ENCODE measurements at regions not wholly inside any gene's neighbourhood (a gene's known extent, or its start where the extent isn't known, plus 50 kb on each side); places are given as distances from the start of the nearest gene placed in this dataset.

DNA sequence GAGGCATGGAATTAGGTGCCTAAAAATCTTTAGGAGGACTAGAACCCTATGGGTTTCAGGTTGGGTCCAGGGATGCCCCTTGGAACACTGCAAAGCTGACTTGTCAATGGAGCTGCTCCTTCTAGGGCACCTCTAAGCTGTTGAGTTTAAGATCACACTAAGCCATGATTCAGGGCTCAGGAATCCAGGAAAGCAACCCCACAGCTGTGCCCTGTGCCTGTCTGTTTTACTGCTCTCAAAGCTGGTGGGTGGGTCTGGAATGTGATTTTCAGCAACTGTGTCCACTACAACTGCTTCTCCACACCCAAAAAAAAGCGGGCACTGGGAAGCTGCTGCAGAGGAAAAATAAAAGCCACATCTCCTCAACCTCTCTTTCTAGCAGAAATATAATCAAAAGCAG is 310.4 kb upstream of the MOCS1 start:
- H2AFZ ChIP-seq (ENCODE audit: low read depth, low read length) = no peak overlapping the region
- no peak overlapping the region for H3K9ac ChIP-seq (ENCODE audit: low read length)
- H3K9me3 ChIP-seq (ENCODE audit: low read length) = no peaks in the 10 kb centered on the region
- H3K79me2 ChIP-seq (replicated peaks; ENCODE audit: insufficient read depth, low read length) = no peaks in the 10 kb centered on the region
- H4K20me1 ChIP-seq (ENCODE audit: insufficient read depth) = no peaks in the 10 kb centered on the region
- TF ChIP-seq RAD21 (conservative IDR thresholded peaks at IDR 0.05) = no peak
- no peak for TF ChIP-seq EZH2 (IDR thresholded peaks at IDR 0.05; ENCODE audit: borderline replicate concordance, insufficient read depth, low read length, poor library complexity, severe bottlenecking)
- no peak for TF ChIP-seq TAF1 (IDR thresholded peaks at IDR 0.05; ENCODE audit: low read depth)
- TF ChIP-seq SMC3 (conservative IDR thresholded peaks at IDR 0.05; ENCODE audit: poor library complexity) = no peak
- TF ChIP-seq, protein P1, sequence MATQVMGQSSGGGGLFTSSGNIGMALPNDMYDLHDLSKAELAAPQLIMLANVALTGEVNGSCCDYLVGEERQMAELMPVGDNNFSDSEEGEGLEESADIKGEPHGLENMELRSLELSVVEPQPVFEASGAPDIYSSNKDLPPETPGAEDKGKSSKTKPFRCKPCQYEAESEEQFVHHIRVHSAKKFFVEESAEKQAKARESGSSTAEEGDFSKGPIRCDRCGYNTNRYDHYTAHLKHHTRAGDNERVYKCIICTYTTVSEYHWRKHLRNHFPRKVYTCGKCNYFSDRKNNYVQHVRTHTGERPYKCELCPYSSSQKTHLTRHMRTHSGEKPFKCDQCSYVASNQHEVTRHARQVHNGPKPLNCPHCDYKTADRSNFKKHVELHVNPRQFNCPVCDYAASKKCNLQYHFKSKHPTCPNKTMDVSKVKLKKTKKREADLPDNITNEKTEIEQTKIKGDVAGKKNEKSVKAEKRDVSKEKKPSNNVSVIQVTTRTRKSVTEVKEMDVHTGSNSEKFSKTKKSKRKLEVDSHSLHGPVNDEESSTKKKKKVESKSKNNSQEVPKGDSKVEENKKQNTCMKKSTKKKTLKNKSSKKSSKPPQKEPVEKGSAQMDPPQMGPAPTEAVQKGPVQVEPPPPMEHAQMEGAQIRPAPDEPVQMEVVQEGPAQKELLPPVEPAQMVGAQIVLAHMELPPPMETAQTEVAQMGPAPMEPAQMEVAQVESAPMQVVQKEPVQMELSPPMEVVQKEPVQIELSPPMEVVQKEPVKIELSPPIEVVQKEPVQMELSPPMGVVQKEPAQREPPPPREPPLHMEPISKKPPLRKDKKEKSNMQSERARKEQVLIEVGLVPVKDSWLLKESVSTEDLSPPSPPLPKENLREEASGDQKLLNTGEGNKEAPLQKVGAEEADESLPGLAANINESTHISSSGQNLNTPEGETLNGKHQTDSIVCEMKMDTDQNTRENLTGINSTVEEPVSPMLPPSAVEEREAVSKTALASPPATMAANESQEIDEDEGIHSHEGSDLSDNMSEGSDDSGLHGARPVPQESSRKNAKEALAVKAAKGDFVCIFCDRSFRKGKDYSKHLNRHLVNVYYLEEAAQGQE (IDR thresholded peaks at IDR 0.05; ENCODE audit: borderline replicate concordance) = no peak
- TF ChIP-seq EP300 (conservative IDR thresholded peaks at IDR 0.05; ENCODE audit: poor library complexity, severe bottlenecking) = no peak
- TF ChIP-seq, protein P2, sequence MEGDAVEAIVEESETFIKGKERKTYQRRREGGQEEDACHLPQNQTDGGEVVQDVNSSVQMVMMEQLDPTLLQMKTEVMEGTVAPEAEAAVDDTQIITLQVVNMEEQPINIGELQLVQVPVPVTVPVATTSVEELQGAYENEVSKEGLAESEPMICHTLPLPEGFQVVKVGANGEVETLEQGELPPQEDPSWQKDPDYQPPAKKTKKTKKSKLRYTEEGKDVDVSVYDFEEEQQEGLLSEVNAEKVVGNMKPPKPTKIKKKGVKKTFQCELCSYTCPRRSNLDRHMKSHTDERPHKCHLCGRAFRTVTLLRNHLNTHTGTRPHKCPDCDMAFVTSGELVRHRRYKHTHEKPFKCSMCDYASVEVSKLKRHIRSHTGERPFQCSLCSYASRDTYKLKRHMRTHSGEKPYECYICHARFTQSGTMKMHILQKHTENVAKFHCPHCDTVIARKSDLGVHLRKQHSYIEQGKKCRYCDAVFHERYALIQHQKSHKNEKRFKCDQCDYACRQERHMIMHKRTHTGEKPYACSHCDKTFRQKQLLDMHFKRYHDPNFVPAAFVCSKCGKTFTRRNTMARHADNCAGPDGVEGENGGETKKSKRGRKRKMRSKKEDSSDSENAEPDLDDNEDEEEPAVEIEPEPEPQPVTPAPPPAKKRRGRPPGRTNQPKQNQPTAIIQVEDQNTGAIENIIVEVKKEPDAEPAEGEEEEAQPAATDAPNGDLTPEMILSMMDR (IDR thresholded peaks at IDR 0.05; ENCODE audit: poor library complexity, severe bottlenecking) = no peak
- TF ChIP-seq MXI1 (conservative IDR thresholded peaks at IDR 0.05; ENCODE audit: poor library complexity, severe bottlenecking) = no peak
- TF ChIP-seq POLR2AphosphoS5 (IDR thresholded peaks at IDR 0.05) = no peak
- no peaks in the 10 kb centered on the region for H3K36me3 ChIP-seq (ENCODE audit: insufficient read depth, low read length)
- no peak overlapping the region for H3K4me2 ChIP-seq (ENCODE audit: low read length)
- no peak overlapping the region for H3K4me3 ChIP-seq (ENCODE audit: low read length)
- no peaks in the 10 kb centered on the region for H3F3A ChIP-seq (ENCODE audit: insufficient read depth, low read length, poor library complexity, severe bottlenecking)
- H3K27ac ChIP-seq (ENCODE audit: low read length) = no peak overlapping the region
- H3K27me3 ChIP-seq (ENCODE audit: insufficient read depth, low read depth, low read length) = no peaks in the 10 kb centered on the region
- H3K9me2 ChIP-seq (ENCODE audit: insufficient read depth, low read length) = no peaks in the 10 kb centered on the region

DNA sequence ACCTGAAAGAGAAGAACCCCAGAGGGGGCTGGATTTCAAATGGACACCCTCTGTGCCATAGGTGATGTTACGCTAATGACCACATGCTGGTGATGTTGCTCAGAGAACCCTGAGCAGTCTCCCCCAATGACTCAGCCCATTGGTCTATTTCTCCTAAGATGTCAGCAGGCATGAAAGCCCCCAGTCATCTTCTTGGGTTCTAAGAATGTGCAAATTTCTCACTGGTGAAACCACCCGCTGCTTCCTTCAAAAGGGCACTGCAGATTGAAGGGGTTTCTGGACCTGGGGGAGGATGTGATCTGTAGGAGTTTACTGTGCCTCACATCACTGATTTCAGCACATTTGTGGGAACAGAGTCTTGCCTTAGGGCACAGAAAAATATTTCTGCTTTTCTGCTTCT is 298.4 kb upstream of the MOCS1 start:
- Histone ChIP-seq H2AFZ (ENCODE audit: low read depth, low read length) (no peak overlapping the region), H3F3A (ENCODE audit: insufficient read depth, low read length, poor library complexity, severe bottlenecking) (no peaks in the 10 kb centered on the region), H3K4me3 (ENCODE audit: low read length) (no peak overlapping the region), H3K9me2 (ENCODE audit: insufficient read depth, low read length) (no peaks in the 10 kb centered on the region), H3K27me3 (ENCODE audit: insufficient read depth, low read depth, low read length) (no peaks in the 10 kb centered on the region), H3K4me2 (ENCODE audit: low read length) (no peak overlapping the region), H4K20me1 (ENCODE audit: insufficient read depth) (no peaks in the 10 kb centered on the region), H3K9me3 (ENCODE audit: low read length) (no peaks in the 10 kb centered on the region), H3K9ac (ENCODE audit: low read length) (no peak overlapping the region), H3K27ac (ENCODE audit: low read length) (no peak overlapping the region), H3K79me2 (replicated peaks; ENCODE audit: insufficient read depth, low read length) (no peaks in the 10 kb centered on the region), H3K36me3 (ENCODE audit: insufficient read depth, low read length) (no peaks in the 10 kb centered on the region)
- no peak for TF ChIP-seq EP300 (conservative IDR thresholded peaks at IDR 0.05; ENCODE audit: poor library complexity, severe bottlenecking)
- no peak for TF ChIP-seq TAF1 (IDR thresholded peaks at IDR 0.05; ENCODE audit: low read depth)
- no peak for TF ChIP-seq EZH2 (IDR thresholded peaks at IDR 0.05; ENCODE audit: borderline replicate concordance, insufficient read depth, low read length, poor library complexity, severe bottlenecking)
- TF ChIP-seq, protein P2 (IDR thresholded peaks at IDR 0.05; ENCODE audit: poor library complexity, severe bottlenecking) = no peak
- TF ChIP-seq POLR2AphosphoS5 (IDR thresholded peaks at IDR 0.05) = no peak
- TF ChIP-seq MXI1 (conservative IDR thresholded peaks at IDR 0.05; ENCODE audit: poor library complexity, severe bottlenecking) = no peak
- TF ChIP-seq RAD21 (conservative IDR thresholded peaks at IDR 0.05) = no peak
- TF ChIP-seq, protein P1 (IDR thresholded peaks at IDR 0.05; ENCODE audit: borderline replicate concordance) = no peak
- no peak for TF ChIP-seq SMC3 (conservative IDR thresholded peaks at IDR 0.05; ENCODE audit: poor library complexity)

Measured in neural cell (in vitro differentiated cells).